NCI-H1048 (cell line): ENCODE measurements at regions not wholly inside any gene's neighbourhood (a gene's known extent, or its start where the extent isn't known, plus 50 kb on each side); places are given as distances from the start of the nearest gene placed in this dataset.
"Not testable (repeated sequence)": the region's sequence is repeated elsewhere in the genome, so short reads cannot be mapped to it uniquely, and the experiment has no call there.

Experiments used
- DNase-seq: peaks from one replicate; lab custom pipeline; 2025; lab: John Stamatoyannopoulos, UW

DNA sequence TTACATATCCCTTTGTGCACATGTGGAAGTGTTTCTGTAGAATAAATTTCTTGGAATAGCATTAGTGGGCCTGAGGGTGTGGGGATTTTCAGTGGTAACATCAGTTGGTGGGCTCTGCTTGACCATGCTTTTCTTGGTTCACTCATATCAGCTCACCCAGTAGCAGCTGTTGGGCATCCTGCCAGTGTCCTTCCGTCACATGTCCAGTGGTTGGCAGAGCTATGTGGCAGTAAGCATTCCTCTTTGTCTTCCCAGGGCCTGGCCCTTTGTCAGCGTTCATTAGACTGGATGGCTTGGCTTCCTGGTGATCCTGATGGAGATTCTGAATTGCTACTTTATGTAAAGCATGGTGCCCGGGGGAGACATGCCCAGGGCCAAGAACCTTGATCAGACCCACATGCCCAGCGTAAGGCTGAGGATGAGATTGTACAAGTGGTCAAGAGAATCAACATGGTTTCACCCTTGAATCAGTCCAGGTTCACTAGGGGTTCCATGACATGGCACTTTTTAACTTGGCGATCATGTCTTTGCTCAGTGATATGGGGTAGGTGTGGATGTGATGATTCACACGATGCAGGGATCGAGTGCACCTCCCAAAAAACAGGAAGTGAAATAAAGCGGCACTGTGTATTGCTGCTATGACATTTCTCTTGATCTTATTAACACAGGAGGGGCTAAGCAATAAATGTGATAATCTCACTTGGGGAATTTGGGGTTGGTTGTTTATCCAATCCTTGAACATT lies 72.1 kb upstream of the IGFBP7 start:
- DNase-seq, result no peak

DNA sequence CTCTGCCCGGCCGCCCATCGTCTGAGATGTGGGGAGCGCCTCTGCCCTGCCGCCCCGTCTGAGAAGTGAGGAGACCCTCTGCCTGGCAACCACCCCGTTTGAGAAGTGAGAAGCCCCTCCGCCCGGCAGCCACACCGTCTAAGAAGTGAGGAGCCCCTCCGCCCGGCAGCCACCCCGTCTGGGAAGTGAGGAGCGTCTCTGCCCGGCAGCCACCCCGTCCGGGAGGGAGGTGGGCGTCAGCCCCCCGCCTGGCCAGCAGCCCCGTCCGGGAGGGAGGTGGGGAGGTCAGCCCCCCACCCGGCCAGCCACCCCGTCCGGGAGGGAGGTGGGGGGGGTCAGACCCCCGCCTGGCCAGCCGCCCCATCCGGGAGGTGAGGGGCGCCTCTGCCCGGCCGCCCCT lies 63.0 kb upstream of the IGFBP7 start:
- DNase-seq, result not testable (repeated sequence)

DNA sequence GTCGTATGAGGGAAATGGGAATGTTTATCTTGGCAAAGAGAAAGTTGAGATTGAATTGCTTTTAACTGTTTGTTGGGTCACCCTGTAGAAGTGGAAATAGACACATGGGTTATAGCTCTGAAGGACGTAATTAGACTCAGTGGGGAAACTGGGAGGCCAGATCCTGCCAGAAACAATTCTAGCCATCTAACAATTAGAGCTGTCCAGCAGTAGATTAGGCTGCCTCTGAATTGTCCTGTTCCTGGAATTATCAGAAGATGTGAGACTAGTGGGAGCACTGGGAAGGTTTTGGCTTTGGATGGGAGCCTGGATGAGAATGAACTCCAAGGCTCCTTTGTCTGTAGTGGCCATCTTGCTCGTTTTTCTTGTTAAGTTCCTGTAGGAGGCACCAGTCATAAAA lies 61.9 kb upstream of the IGFBP7 start:
- no peak for DNase-seq

DNA sequence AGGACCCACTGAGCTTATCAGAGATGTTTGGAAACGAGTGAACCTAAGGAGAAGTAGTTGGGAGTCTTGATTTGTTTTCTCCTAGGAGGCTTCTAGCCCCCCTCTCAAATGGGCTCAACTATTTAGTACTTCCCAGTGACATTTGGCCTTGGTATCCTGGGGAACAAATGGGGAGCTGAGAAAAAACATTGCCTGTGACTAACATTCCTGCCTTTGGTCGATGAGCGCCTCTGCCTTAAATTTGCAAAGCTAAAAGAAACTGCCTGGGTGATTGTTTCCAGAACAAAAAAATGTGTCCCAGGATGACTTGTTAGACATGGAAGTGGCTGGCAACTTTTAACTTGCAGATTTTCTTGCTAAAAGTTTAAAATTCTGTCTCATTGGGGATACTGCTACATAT lies 58.8 kb upstream of the IGFBP7 start:
- no peak for DNase-seq

DNA sequence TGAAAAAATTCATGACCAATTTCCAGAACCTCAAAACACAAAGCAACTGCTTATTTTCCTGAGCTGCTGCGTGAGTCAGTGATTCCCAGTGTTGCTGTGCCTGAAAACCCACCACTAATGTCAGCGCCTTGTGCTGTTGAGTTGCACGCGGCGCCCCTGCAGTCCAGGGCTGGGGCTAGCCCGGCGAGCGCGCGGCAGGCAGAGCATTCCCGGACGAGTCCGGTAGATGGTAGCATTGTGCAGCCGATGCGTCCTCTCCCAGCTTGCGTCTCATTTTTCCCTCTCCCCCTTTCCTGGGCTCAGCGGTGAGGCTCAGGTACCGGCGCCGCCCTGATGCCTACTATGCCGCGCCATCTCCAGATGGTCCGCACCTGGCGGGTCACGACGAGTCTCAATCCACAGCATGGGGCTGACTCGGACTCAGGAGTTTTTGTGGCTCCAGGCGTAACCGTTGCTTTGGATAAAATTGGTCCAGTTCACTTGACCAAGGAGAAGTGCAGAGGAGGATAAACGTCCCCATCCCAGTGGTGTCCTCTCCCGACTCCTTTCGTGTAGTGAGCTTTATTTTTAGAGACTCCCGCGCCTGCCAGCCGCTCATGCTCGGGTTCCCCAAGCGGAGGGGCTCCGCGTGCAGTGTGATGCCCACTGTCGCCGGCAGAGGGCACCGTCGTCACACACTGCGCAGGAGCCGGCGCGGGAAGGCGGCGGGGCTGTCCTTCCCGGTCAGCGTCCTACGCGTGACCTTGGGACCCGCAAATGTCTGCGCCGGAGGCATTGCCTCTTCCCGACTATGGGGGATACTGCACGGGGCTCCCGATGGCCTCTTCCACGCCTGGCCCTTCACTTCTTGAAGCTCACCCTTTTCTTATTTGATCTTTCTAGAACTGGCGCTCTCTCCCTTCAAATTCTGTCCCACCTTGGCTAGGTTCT lies 53.6 kb upstream of the IGFBP7 start:
- DNase-seq, result peak; percentile 51

DNA sequence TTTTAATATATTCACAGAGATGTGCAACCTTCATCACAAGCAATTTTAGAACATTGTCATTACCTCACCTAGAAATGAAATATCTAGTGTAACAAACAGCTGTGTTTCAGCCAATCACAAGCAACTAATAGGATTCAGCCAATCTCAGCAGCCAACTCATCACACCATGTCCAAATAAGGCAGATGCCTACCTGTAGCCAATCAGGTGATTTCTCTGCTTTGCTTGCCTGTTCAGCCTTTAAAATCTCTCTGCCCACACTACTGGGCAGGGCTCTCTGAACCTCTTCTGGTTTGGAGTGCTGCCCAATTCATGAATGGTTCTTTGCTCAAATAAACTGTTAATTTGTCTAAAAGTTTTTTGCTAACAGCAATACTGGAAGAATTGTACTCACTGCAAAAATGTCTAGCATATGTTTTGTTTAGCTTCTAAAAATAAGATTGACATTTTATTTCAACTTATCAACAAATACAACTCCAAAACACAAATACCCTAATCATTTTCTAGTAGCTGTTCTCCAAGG lies 52.4 kb upstream of the IGFBP7 start:
- no peak for DNase-seq
